PFSK-1 (cell line): ENCODE measurements at regions not wholly inside any gene's neighbourhood (a gene's known extent, or its start where the extent isn't known, plus 50 kb on each side); places are given as distances from the start of the nearest gene placed in this dataset.

Source experiments
- FOXP2 ChIP-seq: optimal IDR thresholded peaks from 2 replicates; pipeline ENCODE3; 2011; ENCODE audit warnings: borderline replicate concordance, control low read depth, inconsistent platforms; ENCODE audit not compliant: insufficient read depth; ENCODE audit errors: extremely low read length, extremely low read depth
- POLR2AphosphoS5 ChIP-seq: IDR thresholded peaks from 2 replicates; pipeline ENCODE4 v1.6.1; 2012; ENCODE audit warnings: low read depth, mild to moderate bottlenecking, control low read depth, low read length, moderate library complexity
- TAF1 ChIP-seq: IDR thresholded peaks from 2 replicates; pipeline ENCODE4 v1.6.1; 2012; ENCODE audit warnings: low read length, control low read depth, borderline replicate concordance; ENCODE audit not compliant: insufficient read depth
- TF ChIP-seq, protein P1 (sequence below), 2 experiments: IDR thresholded peaks; 2 replicates each; pipeline versions ENCODE4 v1.6.1 to v1.8.0; 2011 to 2012; ENCODE audit warnings: low read depth in 2 of 2, low read length in 2 of 2, control low read depth in 1 of 2, inconsistent platforms in 1 of 2, mild to moderate bottlenecking in 1 of 2, moderate library complexity in 1 of 2; ENCODE audit not compliant: insufficient read depth in 1 of 2

- TF ChIP-seq POLR2AphosphoS5 (no peak), FOXP2 (no peak), TAF1 (no peak)
- TF ChIP-seq, protein P1, sequence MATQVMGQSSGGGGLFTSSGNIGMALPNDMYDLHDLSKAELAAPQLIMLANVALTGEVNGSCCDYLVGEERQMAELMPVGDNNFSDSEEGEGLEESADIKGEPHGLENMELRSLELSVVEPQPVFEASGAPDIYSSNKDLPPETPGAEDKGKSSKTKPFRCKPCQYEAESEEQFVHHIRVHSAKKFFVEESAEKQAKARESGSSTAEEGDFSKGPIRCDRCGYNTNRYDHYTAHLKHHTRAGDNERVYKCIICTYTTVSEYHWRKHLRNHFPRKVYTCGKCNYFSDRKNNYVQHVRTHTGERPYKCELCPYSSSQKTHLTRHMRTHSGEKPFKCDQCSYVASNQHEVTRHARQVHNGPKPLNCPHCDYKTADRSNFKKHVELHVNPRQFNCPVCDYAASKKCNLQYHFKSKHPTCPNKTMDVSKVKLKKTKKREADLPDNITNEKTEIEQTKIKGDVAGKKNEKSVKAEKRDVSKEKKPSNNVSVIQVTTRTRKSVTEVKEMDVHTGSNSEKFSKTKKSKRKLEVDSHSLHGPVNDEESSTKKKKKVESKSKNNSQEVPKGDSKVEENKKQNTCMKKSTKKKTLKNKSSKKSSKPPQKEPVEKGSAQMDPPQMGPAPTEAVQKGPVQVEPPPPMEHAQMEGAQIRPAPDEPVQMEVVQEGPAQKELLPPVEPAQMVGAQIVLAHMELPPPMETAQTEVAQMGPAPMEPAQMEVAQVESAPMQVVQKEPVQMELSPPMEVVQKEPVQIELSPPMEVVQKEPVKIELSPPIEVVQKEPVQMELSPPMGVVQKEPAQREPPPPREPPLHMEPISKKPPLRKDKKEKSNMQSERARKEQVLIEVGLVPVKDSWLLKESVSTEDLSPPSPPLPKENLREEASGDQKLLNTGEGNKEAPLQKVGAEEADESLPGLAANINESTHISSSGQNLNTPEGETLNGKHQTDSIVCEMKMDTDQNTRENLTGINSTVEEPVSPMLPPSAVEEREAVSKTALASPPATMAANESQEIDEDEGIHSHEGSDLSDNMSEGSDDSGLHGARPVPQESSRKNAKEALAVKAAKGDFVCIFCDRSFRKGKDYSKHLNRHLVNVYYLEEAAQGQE (IDR thresholded peaks at IDR 0.05; ENCODE audit: insufficient read depth in 1 of 2, low read depth in 2 of 2, low read length in 2 of 2) = no peak
These were observed 268.7 kb upstream of the ASIC2 start for GRCh38 chr17:33561569-33562334.
